ENCODE measurements at regions not wholly inside any gene's neighbourhood (a gene's known extent, or its start where the extent isn't known, plus 50 kb on each side); places are given as distances from the start of the nearest gene placed in this dataset.

- TF ChIP-seq, protein P1, sequence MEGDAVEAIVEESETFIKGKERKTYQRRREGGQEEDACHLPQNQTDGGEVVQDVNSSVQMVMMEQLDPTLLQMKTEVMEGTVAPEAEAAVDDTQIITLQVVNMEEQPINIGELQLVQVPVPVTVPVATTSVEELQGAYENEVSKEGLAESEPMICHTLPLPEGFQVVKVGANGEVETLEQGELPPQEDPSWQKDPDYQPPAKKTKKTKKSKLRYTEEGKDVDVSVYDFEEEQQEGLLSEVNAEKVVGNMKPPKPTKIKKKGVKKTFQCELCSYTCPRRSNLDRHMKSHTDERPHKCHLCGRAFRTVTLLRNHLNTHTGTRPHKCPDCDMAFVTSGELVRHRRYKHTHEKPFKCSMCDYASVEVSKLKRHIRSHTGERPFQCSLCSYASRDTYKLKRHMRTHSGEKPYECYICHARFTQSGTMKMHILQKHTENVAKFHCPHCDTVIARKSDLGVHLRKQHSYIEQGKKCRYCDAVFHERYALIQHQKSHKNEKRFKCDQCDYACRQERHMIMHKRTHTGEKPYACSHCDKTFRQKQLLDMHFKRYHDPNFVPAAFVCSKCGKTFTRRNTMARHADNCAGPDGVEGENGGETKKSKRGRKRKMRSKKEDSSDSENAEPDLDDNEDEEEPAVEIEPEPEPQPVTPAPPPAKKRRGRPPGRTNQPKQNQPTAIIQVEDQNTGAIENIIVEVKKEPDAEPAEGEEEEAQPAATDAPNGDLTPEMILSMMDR (IDR thresholded peaks at IDR 0.05): no peak
- TF ChIP-seq POLR2A (IDR thresholded peaks at IDR 0.05): no peak
These were observed 153.1 kb upstream of the PCDH18 start for GRCh38 chr4:137685357-137685756.
